ENCODE measurements at regions not wholly inside any gene's neighbourhood (a gene's known extent, or its start where the extent isn't known, plus 50 kb on each side); places are given as distances from the start of the nearest gene placed in this dataset.
"Not testable (repeated sequence)": the region's sequence is repeated elsewhere in the genome, so short reads cannot be mapped to it uniquely, and the experiment has no call there.

- DNase-seq = not testable (repeated sequence)
These were observed 71.9 kb upstream of the PRR23C start for GRCh38 chr3:139116631-139117030.

GRCh38 chr3:139117136-139117675, 72.5 kb upstream of the PRR23C start:
- peak; percentile 14 for DNase-seq

- no peak for DNase-seq
These were observed 73.4 kb upstream of the PRR23C start for GRCh38 chr3:139117883-139118760.

- DNase-seq = no peak
These were observed 74.1 kb upstream of the PRR23C start for GRCh38 chr3:139118835-139119234.

- no peak for DNase-seq
These were observed 74.8 kb upstream of the PRR23C start for GRCh38 chr3:139119331-139120025.

- peak; percentile 62 for DNase-seq
These were observed 75.7 kb upstream of the PRR23C start for GRCh38 chr3:139120086-139121056.

- no peak for DNase-seq
These were observed 77.0 kb upstream of the PRR23C start for GRCh38 chr3:139121513-139122220.

- DNase-seq = peak; percentile 66
These were observed 77.5 kb upstream of the PRR23C start for GRCh38 chr3:139122221-139122581.

GRCh38 chr3:139122612-139123011, 77.9 kb upstream of the PRR23C start:
- DNase-seq = no peak

- DNase-seq = no peak
These were observed 78.8 kb upstream of the PRR23C start for GRCh38 chr3:139123377-139124095.

GRCh38 chr3:139124197-139124596, 79.5 kb upstream of the PRR23C start:
- DNase-seq = no peak

GRCh38 chr3:139127101-139127500, 82.4 kb upstream of the PRR23C start:
- peak; percentile 10 for DNase-seq

GRCh38 chr3:139127629-139128028, 82.9 kb upstream of the PRR23C start:
- not testable (repeated sequence) for DNase-seq

- no peak for DNase-seq
These were observed 84.1 kb upstream of the PRR23C start for GRCh38 chr3:139128803-139129202.

GRCh38 chr3:139129892-139130291, 85.2 kb upstream of the PRR23C start:
- DNase-seq = no peak

- no peak for DNase-seq
These were observed 85.9 kb upstream of the PRR23C start for GRCh38 chr3:139130390-139131140.

- DNase-seq = no peak
These were observed 87.3 kb upstream of the PRR23C start for GRCh38 chr3:139131951-139132350.

- DNase-seq = no peak
These were observed 88.3 kb upstream of the PRR23C start for GRCh38 chr3:139132976-139133375.

- DNase-seq = no peak
These were observed 90.1 kb upstream of the PRR23C start for GRCh38 chr3:139134678-139135372.

- DNase-seq = no peak
These were observed 91.0 kb upstream of the PRR23C start for GRCh38 chr3:139135657-139136056.
